Activated CD4-positive, alpha-beta T cell treated with anti-CD3 and anti-CD28 coated beads, Interleukin-2, amount 10 ng/mL, durations not matched to agents 24 days and 14 days (primary cell): ENCODE measurements at regions not wholly inside any gene's neighbourhood (a gene's known extent, or its start where the extent isn't known, plus 50 kb on each side); places are given as distances from the start of the nearest gene placed in this dataset.

ENCODE experiments used
- DNase-seq: peaks from one replicate; pipeline ENCODE4 v3.0.0; 2022
- H3K27ac Mint-ChIP-seq: one replicate; pipeline ENCODE4 v1.8.0; 2022; ENCODE audit warnings: mild to moderate bottlenecking, mixed read lengths
- H3K27me3 Mint-ChIP-seq: one replicate; pipeline ENCODE4 v1.8.0; 2022; ENCODE audit warnings: mixed read lengths
- H3K36me3 Mint-ChIP-seq: one replicate; pipeline ENCODE4 v1.8.0; 2022; ENCODE audit warnings: low read depth, mild to moderate bottlenecking, mixed read lengths
- H3K4me1 Mint-ChIP-seq: one replicate; pipeline ENCODE4 v1.8.0; 2021; ENCODE audit warnings: mixed read lengths
- H3K4me3 Mint-ChIP-seq: one replicate; pipeline ENCODE4 v1.8.0; 2022; ENCODE audit warnings: mild to moderate bottlenecking, moderate library complexity, mixed read lengths
- H3K9me3 Mint-ChIP-seq: one replicate; pipeline ENCODE4 v1.8.0; 2021; ENCODE audit warnings: mixed read lengths
- intact Hi-C: fragments of 100-400 bp; cut with micrococcal nuclease; formaldehyde crosslinking; loops from one replicate; pipeline ENCODE4 v1.15.1; 2023

GRCh38 chr10:70974920-70975319, 86.6 kb upstream of the PCBD1 start:
- H3K4me3 Mint-ChIP-seq, result no peak overlapping the region
- no peak overlapping the region for H3K27ac Mint-ChIP-seq
- peaks cover 25% of the 10 kb centered on the region for H3K27me3 Mint-ChIP-seq
- no peaks in the 10 kb centered on the region for H3K36me3 Mint-ChIP-seq
- peaks cover 4% of the 10 kb centered on the region for H3K9me3 Mint-ChIP-seq
- no peak for DNase-seq
- no peaks in the 10 kb centered on the region for H3K4me1 Mint-ChIP-seq
- intact Hi-C loops, result no loop called here

GRCh38 chr10:70976063-70976695, 87.8 kb upstream of the PCBD1 start:
- no peaks in the 10 kb centered on the region for H3K36me3 Mint-ChIP-seq
- no peak overlapping the region for H3K27ac Mint-ChIP-seq
- H3K9me3 Mint-ChIP-seq, result peaks cover 4% of the 10 kb centered on the region
- intact Hi-C loops, result no loop called here
- no peak overlapping the region for H3K4me3 Mint-ChIP-seq
- H3K4me1 Mint-ChIP-seq, result no peaks in the 10 kb centered on the region
- no peak for DNase-seq
- H3K27me3 Mint-ChIP-seq, result peaks cover 21% of the 10 kb centered on the region

- H3K9me3 Mint-ChIP-seq, result no peaks in the 10 kb centered on the region
- no peak overlapping the region for H3K27ac Mint-ChIP-seq
- peaks cover 16% of the 10 kb centered on the region for H3K27me3 Mint-ChIP-seq
- no peak overlapping the region for H3K4me3 Mint-ChIP-seq
- peaks cover 8% of the 10 kb centered on the region for H3K4me1 Mint-ChIP-seq
- intact Hi-C loops, result no loop called here
- no peaks in the 10 kb centered on the region for H3K36me3 Mint-ChIP-seq
- no peak for DNase-seq
Measured at GRCh38 chr10:70977625-70978024, 89.3 kb upstream of the PCBD1 start.

GRCh38 chr10:70978181-70978580, 89.8 kb upstream of the PCBD1 start:
- no peak for DNase-seq
- Mint-ChIP-seq H3K4me3 (no peak overlapping the region), H3K27ac (no peak overlapping the region), H3K36me3 (no peaks in the 10 kb centered on the region), H3K4me1 (peaks cover 13% of the 10 kb centered on the region), H3K9me3 (no peaks in the 10 kb centered on the region), H3K27me3 (peaks cover 13% of the 10 kb centered on the region)
- intact Hi-C loops, result no loop called here

- H3K27me3 Mint-ChIP-seq, result peaks cover 8% of the 10 kb centered on the region
- no peak overlapping the region for H3K27ac Mint-ChIP-seq
- no peak overlapping the region for H3K4me3 Mint-ChIP-seq
- peaks cover 14% of the 10 kb centered on the region for H3K4me1 Mint-ChIP-seq
- H3K9me3 Mint-ChIP-seq, result no peaks in the 10 kb centered on the region
- no peaks in the 10 kb centered on the region for H3K36me3 Mint-ChIP-seq
- intact Hi-C loops, result no loop called here
- no peak for DNase-seq
Measured at GRCh38 chr10:70978816-70979480, 90.6 kb upstream of the PCBD1 start.

- Mint-ChIP-seq H3K36me3 (no peaks in the 10 kb centered on the region), H3K4me3 (no peak overlapping the region), H3K27me3 (peaks cover 5% of the 10 kb centered on the region), H3K27ac (no peak overlapping the region), H3K4me1 (peaks cover 14% of the 10 kb centered on the region), H3K9me3 (no peaks in the 10 kb centered on the region)
- DNase-seq, result no peak
- intact Hi-C loops, result no loop called here
Measured at GRCh38 chr10:70980687-70981086, 92.3 kb upstream of the PCBD1 start.

- Mint-ChIP-seq H3K27me3 (peaks cover 1% of the 10 kb centered on the region), H3K27ac (no peak overlapping the region), H3K4me1 (peaks cover 14% of the 10 kb centered on the region), H3K36me3 (no peaks in the 10 kb centered on the region), H3K4me3 (no peak overlapping the region), H3K9me3 (no peaks in the 10 kb centered on the region)
- intact Hi-C loops, result no loop called here
- DNase-seq, result no peak
Measured at GRCh38 chr10:70981171-70981836, 92.9 kb upstream of the PCBD1 start.

- Mint-ChIP-seq H3K9me3 (no peaks in the 10 kb centered on the region), H3K27ac (no peak overlapping the region), H3K4me3 (no peak overlapping the region), H3K36me3 (no peaks in the 10 kb centered on the region), H3K27me3 (no peaks in the 10 kb centered on the region), H3K4me1 (peaks cover 14% of the 10 kb centered on the region)
- DNase-seq, result no peak
- intact Hi-C loops, result no loop called here
Measured at GRCh38 chr10:70981936-70982335, 93.6 kb upstream of the PCBD1 start.

- intact Hi-C loops, result no loop called here
- peak; percentile 68 for DNase-seq
- Mint-ChIP-seq H3K4me1 (peaks cover 14% of the 10 kb centered on the region), H3K36me3 (no peaks in the 10 kb centered on the region), H3K4me3 (peak overlapping the region; percentile 24), H3K27me3 (no peaks in the 10 kb centered on the region), H3K9me3 (no peaks in the 10 kb centered on the region), H3K27ac (no peak overlapping the region)
Measured at GRCh38 chr10:70982443-70982842, 94.1 kb upstream of the PCBD1 start.

GRCh38 chr10:70984986-70985722, 96.8 kb upstream of the PCBD1 start:
- Mint-ChIP-seq H3K36me3 (no peaks in the 10 kb centered on the region), H3K27ac (no peak overlapping the region), H3K4me3 (no peak overlapping the region), H3K27me3 (no peaks in the 10 kb centered on the region), H3K4me1 (peaks cover 14% of the 10 kb centered on the region), H3K9me3 (no peaks in the 10 kb centered on the region)
- intact Hi-C loops, result no loop called here
- DNase-seq, result no peak

- Mint-ChIP-seq H3K27me3 (no peaks in the 10 kb centered on the region), H3K27ac (no peak overlapping the region), H3K4me1 (peaks cover 14% of the 10 kb centered on the region), H3K4me3 (no peak overlapping the region), H3K36me3 (no peaks in the 10 kb centered on the region), H3K9me3 (no peaks in the 10 kb centered on the region)
- peak; percentile 59 for DNase-seq
- intact Hi-C loops, result no loop called here
Measured at GRCh38 chr10:70985824-70986622, 97.7 kb upstream of the PCBD1 start.

- Mint-ChIP-seq H3K4me3 (no peak overlapping the region), H3K9me3 (no peaks in the 10 kb centered on the region), H3K27ac (no peak overlapping the region), H3K36me3 (no peaks in the 10 kb centered on the region), H3K4me1 (peaks cover 14% of the 10 kb centered on the region), H3K27me3 (no peaks in the 10 kb centered on the region)
- intact Hi-C loops, result no loop called here
- DNase-seq, result no peak
Measured at GRCh38 chr10:70986623-70986950, 98.2 kb upstream of the PCBD1 start.

- H3K27ac Mint-ChIP-seq, result no peak overlapping the region
- H3K36me3 Mint-ChIP-seq, result no peaks in the 10 kb centered on the region
- H3K4me3 Mint-ChIP-seq, result no peak overlapping the region
- no peaks in the 10 kb centered on the region for H3K9me3 Mint-ChIP-seq
- H3K27me3 Mint-ChIP-seq, result no peaks in the 10 kb centered on the region
- DNase-seq, result no peak
- intact Hi-C loops, result no loop called here
- H3K4me1 Mint-ChIP-seq, result peaks cover 6% of the 10 kb centered on the region
Measured at GRCh38 chr10:70987396-70988130, 99.2 kb upstream of the PCBD1 start.
